B cell (primary cell): ENCODE measurements at regions not wholly inside any gene's neighbourhood (a gene's known extent, or its start where the extent isn't known, plus 50 kb on each side); places are given as distances from the start of the nearest gene placed in this dataset.

Experiments
- ATAC-seq: fragments of 200-7000 bp; cut with Tn5 transposase; one replicate; pipeline ENCODE4 v1.10.0; 2021; ENCODE audit warnings: low read depth, mild to moderate bottlenecking, moderate number of reproducible peaks, moderate library complexity
- CTCF ChIA-PET: fragments of 350-600 bp; sonication (Branson Sonifier 250); formaldehyde crosslinking; loops from one replicate; lab custom pipeline; 2021; ENCODE audit warnings: antibody characterized with exemption, inconsistent platforms; lab: Charles Lee
- POLR2A ChIA-PET: fragments of 350-600 bp; sonication (Branson Sonifier 250); formaldehyde crosslinking; loops from one replicate; lab custom pipeline; 2021; ENCODE audit warnings: antibody characterized with exemption; lab: Charles Lee
- DNase-seq: peaks from one replicate; pipeline ENCODE4 v3.0.0; 2013
- H2AFZ ChIP-seq: 2 replicates; pipeline ENCODE4 v1.6.1; 2012; ENCODE audit warnings: mild to moderate bottlenecking, low read depth, low read length; ENCODE audit not compliant: insufficient read depth, poor library complexity, severe bottlenecking
- H3K27ac ChIP-seq, 2 donors: 1 replicate in 1 of 2; 2 replicates in 1 of 2; pipeline ENCODE4 v1.5.1; 2012 to 2013; ENCODE audit warnings: low read length in 2 of 2, mild to moderate bottlenecking in 2 of 2, moderate library complexity in 1 of 2
- H3K27me3 ChIP-seq, 4 experiments: fragments of 200-600 bp in 1 of 4; sonication (generic) in 1 of 4; replicated peaks in 1 of 4; 1 replicate in 2 of 4; 2 replicates in 2 of 4; pipeline versions ENCODE4 v1.6.1 to v1.7.0; 2013 to 2016; ENCODE audit warnings: low read length in 3 of 4, mild to moderate bottlenecking in 2 of 4, mixed read lengths in 1 of 4, moderate library complexity in 1 of 4; ENCODE audit not compliant: insufficient read depth in 4 of 4, control insufficient read depth in 3 of 4; ENCODE audit errors: control extremely low read depth in 1 of 4
- H3K36me3 ChIP-seq, 2 experiments: replicated peaks in 1 of 2; 1 replicate in 1 of 2; 2 replicates in 1 of 2; pipeline versions ENCODE4 v1.6.1 to v1.7.1; 2013; ENCODE audit warnings: low read length in 1 of 2; ENCODE audit not compliant: insufficient read depth in 2 of 2, control insufficient read depth in 1 of 2; ENCODE audit errors: control extremely low read depth in 1 of 2, extremely low read depth in 1 of 2
- H3K4me1 ChIP-seq, 2 donors: fragments of 200-600 bp in 1 of 2; sonication (generic) in 1 of 2; 1 replicate in 1 of 2; 2 replicates in 1 of 2; pipeline versions ENCODE4 v1.5.1 to v1.6.1; 2013 to 2017; ENCODE audit warnings: low read length in 2 of 2; ENCODE audit not compliant: control insufficient read depth in 2 of 2, insufficient read depth in 2 of 2
- H3K4me2 ChIP-seq: replicated peaks from 2 replicates; pipeline ENCODE3; 2012; ENCODE audit warnings: mild to moderate bottlenecking, low read depth, low read length; ENCODE audit not compliant: poor library complexity, severe bottlenecking
- H3K4me3 ChIP-seq, 5 experiments: fragments of 200-600 bp in 1 of 5; sonication (generic) in 1 of 5; 1 replicate in 3 of 5; 2 replicates in 2 of 5; pipeline versions ENCODE4 v1.5.1 to v1.7.0; 2011 to 2016; ENCODE audit warnings: low read length in 4 of 5, mild to moderate bottlenecking in 4 of 5, low read depth in 2 of 5, control low read depth in 1 of 5, moderate library complexity in 1 of 5; ENCODE audit not compliant: insufficient read depth in 1 of 5; ENCODE audit errors: control extremely low read depth in 1 of 5, extremely low read depth in 1 of 5
- H3K79me2 ChIP-seq: fragments of 200-600 bp; sonication (generic); one replicate; pipeline ENCODE4 v1.6.0; 2016; ENCODE audit warnings: low read length; ENCODE audit not compliant: control insufficient read depth, insufficient read depth
- H3K9ac ChIP-seq: fragments of 200-600 bp; sonication (generic); 2 replicates; pipeline ENCODE4 v1.6.1; 2017; ENCODE audit warnings: mild to moderate bottlenecking, low read length, moderate library complexity
- H3K9me3 ChIP-seq, 3 donors: one replicate each; pipeline versions ENCODE4 v1.6.1 to v1.7.1; 2013; ENCODE audit warnings: low read length in 2 of 3; ENCODE audit not compliant: control insufficient read depth in 2 of 3, insufficient read depth in 1 of 3; ENCODE audit errors: control extremely low read depth in 1 of 3
- H4K20me1 ChIP-seq: 2 replicates; pipeline ENCODE4 v1.6.0; 2012; ENCODE audit warnings: mild to moderate bottlenecking, low read length; ENCODE audit not compliant: insufficient read depth, control insufficient read depth, poor library complexity, severe bottlenecking
- H3K27ac Mint-ChIP-seq: one replicate; pipeline ENCODE4 v1.8.0; 2021; ENCODE audit warnings: mixed read lengths
- H3K27me3 Mint-ChIP-seq: one replicate; pipeline ENCODE4 v1.8.0; 2021; ENCODE audit warnings: mixed read lengths
- H3K4me1 Mint-ChIP-seq: one replicate; pipeline ENCODE4 v1.8.0; 2021; ENCODE audit warnings: mixed read lengths
- H3K4me3 Mint-ChIP-seq: one replicate; pipeline ENCODE4 v1.8.0; 2021; ENCODE audit warnings: mixed read lengths
- H3K9me3 Mint-ChIP-seq: one replicate; pipeline ENCODE4 v1.8.0; 2022; ENCODE audit warnings: mixed read lengths; ENCODE audit not compliant: insufficient read depth
- EZH2 ChIP-seq: IDR thresholded peaks from 2 replicates; pipeline ENCODE4 v1.6.1; 2012; ENCODE audit warnings: borderline replicate concordance, low read depth, mild to moderate bottlenecking, moderate library complexity, low read length; ENCODE audit not compliant: insufficient read depth, poor library complexity, severe bottlenecking
- WGBS: methylation state at CpG from one replicate; pipeline ENCODE4 v1.1.5; 2013; ENCODE audit warnings: missing lambda C conversion rate; ENCODE audit not compliant: insufficient coverage; 5-methylcytosine and 5-hydroxymethylcytosine counted together
- intact Hi-C: fragments of 100-400 bp; cut with micrococcal nuclease; formaldehyde crosslinking; loops from one replicate; pipeline ENCODE4 v1.10.0; 2022
- TF ChIP-seq, protein P1 (sequence below): fragments of 200-600 bp; IDR thresholded peaks from one replicate; pipeline ENCODE4 v1.8.0; 2022; ENCODE audit warnings: antibody characterized with exemption, mild to moderate bottlenecking

DNA sequence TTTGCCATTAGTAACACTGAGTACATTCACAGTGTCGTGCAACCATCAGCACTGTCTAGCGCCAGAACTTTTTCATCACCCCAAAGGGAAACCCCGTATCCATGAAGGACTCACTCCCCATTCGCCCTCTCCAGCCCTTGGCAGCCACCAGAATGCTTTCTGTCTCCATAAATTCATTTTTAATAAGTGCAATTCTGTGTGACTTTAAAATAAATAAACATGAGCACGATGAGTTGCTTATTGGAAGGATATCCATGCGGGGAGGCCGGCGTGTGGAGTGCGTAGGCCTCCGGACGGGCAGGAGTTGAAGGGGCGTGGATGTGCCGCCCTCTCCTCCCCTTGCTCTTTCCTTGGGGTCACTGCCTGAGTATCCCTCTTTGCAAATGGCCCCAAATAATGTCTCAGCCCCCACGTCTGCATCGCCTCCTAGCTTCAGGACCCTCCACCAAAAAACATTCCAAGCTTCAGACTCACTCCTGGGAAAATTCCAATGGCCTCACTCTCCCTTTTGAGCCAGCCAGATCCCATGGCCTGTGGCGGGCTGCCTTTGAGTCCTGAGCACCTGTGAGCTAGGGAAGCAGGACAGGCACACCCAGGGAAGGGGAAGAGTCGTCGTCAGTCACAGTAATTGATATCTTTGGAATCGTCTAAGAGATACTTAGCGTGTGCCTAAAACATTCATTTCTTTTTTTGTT is 306.3 kb downstream of the SEC14L1 start:
- ChIA-PET CTCF (interaction anchor here (1.0 to 3.4 kb wide), 4 partner anchors 17 to 48 kb away, joined by 3 to 16 read pairs (median 6); no protein-coding TSS in a partner anchor), POLR2A (interaction anchor here (0.6 to 8.7 kb wide), 7 partner anchors 7 to 36 kb away, joined by 3 to 147 read pairs (median 4); no protein-coding TSS in a partner anchor)
- no peak for DNase-seq
- Mint-ChIP-seq H3K4me3 (peak overlapping the region; percentile 79), H3K27ac (peak overlapping the region; percentile 98), H3K27me3 (no peaks in the 10 kb centered on the region), H3K9me3 (no peaks in the 10 kb centered on the region), H3K4me1 (peaks cover 68% of the 10 kb centered on the region)
- Histone ChIP-seq H3K9me3 (no peaks in the 10 kb centered on the region), H3K36me3 (peaks cover 0 to 6% of the 10 kb centered on the region in 2 experiments), H3K27ac (peak overlapping the region; percentile 96 to 100), H2AFZ (no peak overlapping the region), H3K9ac (peak overlapping the region; percentile 38), H3K4me3 (peak overlapping the region in 2 of 5 experiments; percentile 32 to 54), H4K20me1 (no peaks in the 10 kb centered on the region), H3K4me2 (peak overlapping the region; percentile 75), H3K4me1 (peaks cover 72 to 88% of the 10 kb centered on the region in 2 donors), H3K27me3 (no peaks in the 10 kb centered on the region), H3K79me2 (peaks cover 73% of the 10 kb centered on the region)
- TF ChIP-seq EZH2, result no peak
- TF ChIP-seq, protein P1, sequence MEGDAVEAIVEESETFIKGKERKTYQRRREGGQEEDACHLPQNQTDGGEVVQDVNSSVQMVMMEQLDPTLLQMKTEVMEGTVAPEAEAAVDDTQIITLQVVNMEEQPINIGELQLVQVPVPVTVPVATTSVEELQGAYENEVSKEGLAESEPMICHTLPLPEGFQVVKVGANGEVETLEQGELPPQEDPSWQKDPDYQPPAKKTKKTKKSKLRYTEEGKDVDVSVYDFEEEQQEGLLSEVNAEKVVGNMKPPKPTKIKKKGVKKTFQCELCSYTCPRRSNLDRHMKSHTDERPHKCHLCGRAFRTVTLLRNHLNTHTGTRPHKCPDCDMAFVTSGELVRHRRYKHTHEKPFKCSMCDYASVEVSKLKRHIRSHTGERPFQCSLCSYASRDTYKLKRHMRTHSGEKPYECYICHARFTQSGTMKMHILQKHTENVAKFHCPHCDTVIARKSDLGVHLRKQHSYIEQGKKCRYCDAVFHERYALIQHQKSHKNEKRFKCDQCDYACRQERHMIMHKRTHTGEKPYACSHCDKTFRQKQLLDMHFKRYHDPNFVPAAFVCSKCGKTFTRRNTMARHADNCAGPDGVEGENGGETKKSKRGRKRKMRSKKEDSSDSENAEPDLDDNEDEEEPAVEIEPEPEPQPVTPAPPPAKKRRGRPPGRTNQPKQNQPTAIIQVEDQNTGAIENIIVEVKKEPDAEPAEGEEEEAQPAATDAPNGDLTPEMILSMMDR, result no peak
- intact Hi-C loops, result loop anchor here (5.0 to 10.0 kb wide), 2 partner anchors 302 to 1180 kb away; partner anchors contain the start of genes SEC14L1 and UBALD2
- 94% methylated on average over 14 of the region's 20 CpGs for WGBS
- ATAC-seq, result no peak
